ENCODE measurements at regions not wholly inside any gene's neighbourhood (a gene's known extent, or its start where the extent isn't known, plus 50 kb on each side); places are given as distances from the start of the nearest gene placed in this dataset.
"Not testable (repeated sequence)": the region's sequence is repeated elsewhere in the genome, so short reads cannot be mapped to it uniquely, and the experiment has no call there.

DNA sequence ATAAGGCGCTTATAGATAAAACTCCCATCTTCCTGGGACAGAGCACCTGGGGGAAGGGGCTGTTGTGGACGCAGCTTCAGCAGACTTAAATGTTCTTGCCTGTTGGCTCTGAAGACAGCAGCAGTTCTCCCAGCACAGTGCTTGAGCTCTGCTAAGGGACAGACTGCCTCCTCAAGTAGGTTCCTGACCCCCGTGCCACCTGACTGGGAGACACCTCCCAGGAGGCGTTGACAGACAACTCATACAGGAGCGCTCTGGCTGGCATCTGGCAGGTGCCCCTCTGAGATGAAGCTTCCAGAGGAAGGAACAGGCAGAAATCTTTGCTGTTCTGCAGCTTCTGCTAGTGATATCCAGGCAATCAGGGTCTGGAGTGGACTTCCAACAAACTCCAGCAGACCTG is 383.1 kb upstream of the EMCN start:
- not testable (repeated sequence) for DNase-seq

DNA sequence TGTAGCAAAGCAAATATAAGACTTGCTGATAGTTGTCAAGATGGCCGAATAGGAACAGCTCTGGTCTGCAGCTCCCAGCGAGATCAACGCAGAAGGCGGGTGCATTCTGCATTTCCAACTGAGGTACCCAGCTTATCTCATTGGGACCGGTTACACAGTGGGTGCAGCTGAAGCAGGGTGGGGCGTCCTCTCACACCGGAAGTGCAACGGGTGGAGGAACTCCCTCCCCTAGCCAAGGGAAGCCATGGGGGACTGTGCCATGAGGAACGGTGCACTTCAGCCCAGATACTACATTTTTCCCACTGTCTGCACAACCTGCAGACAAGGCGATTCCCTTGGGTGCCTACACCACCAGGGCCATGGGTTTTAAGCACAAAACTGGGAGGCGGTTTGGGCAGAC is 382.3 kb upstream of the EMCN start:
- DNase-seq: no peak

DNA sequence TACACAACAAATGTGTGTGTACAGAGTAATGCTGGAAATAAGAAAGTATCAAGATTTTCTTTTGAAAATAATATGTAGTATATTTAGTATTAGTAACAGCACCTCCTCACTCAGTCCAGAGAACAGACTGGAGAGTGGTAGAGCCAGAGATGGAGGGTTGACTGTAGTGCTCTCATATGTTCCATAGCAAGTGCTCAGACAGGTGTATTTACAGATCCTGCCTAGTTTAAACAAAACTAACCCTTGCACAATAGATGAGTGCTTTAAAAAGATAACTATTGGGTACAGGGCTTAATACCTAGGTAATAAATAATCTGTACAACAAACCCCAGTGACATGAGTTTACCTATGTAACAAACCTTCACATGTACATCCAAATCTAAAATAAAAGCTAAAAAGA is 381.0 kb upstream of the EMCN start:
- DNase-seq: peak in 1 of 2 experiments; percentile 21

DNA sequence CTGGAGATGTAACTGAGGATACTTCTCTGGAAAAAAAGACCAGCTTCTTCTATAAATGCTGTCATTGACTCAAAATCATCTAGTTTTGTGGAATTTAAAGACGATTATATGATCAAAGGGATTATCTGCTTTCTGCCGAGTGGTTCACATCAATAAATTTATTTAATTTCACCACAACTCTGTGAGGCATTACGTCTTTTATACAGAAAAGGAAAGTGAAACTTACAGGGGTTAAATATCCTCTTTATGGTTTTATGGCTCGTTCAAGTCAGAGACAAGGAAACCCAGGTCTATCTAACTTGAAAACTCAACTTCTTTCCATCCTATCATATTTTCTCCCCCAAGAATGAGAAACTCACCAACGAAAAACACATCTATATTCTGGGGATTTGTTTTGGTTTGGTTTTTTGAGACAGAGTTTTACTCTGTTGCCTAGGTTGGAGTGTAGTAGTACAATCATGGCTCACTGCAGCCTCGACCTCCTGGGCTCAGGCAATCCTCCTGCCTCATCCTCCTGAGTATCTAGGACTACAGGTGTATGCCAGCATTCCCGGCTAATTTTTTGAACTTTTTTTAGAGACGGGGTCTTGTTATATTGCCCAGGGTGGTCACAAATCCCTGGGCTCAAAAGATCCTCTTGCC is 377.9 kb upstream of the EMCN start:
- DNase-seq: no peak

DNA sequence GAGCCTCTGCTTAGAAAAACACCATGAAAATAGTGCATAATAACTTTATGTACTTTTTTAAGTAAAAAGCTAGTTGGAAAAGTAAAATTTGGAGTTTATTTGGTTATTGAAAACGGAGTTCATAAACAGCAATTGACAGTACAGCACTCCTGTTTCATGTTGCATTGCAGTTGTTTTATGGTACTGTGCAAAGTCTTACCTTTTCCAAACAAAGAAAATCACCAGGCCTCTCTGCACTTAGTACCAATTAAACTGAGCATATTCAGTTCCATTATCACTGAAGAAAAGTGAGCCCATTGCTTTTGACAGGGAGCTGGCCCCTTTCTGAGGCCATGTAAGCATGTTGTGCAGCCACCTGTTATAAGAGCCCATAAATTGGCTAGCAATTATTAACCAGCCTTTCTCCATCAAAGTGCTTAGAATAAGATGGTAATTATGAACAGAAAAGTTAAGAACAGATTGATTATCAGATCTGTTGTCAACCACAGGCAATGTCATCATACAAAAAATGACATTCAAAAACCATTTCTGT is 376.6 kb upstream of the EMCN start:
- no peak for DNase-seq

DNA sequence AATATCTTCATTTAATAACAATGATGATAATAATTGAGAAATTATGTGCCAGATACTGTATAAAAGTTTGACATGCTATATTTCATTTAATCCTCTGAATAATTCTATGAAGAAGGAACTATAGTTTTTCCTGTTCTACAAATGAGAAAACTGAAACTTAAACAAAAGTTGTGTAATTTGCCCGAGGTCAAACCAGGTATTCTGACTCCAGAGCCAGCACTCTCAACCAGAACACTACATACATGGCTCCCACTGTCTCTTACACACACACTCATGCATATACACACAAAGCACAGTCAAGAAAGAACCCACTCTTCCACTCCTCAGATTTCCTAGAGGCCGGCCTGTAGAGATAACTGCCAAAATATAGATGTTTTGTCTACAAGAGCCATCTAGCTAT is 374.0 kb upstream of the EMCN start:
- DNase-seq: no peak

DNA sequence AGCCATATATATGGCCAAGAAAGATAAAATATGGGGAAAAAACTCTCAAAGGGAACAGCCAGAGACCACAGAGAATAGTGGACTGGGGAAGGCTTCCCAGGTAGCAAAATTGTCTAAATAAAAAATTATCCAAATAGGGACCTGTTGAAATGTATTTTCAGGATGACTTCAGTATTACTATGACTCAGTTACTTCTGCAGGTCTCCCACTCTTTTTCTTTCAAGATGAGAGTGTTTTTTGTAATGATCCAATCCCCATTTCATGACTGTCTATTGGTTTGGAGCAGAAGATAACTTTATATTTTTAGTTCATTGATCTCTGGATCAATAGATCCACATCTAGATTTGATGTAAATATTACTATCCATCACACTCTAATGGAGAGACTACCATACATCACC is 372.1 kb upstream of the EMCN start:
- no peak for DNase-seq

DNA sequence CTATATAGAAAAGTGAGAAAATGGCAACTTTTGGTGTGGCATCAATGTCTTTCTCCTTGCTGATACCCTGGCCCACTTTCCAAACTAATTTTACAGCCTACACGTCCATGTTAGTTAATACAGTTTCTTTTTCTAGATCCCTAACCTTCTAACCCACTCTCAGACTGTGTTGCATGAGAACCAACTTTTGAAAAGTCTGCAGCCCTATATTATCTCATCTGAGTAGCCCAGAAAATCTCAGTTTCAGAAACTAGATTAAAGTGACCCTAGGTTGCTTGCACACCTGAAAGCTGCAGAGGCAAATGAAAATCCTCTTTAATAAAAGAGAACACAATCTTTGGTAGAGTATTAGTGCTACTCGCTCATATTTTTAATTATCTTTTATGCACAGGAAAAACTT is 371.6 kb upstream of the EMCN start:
- DNase-seq: no peak

DNA sequence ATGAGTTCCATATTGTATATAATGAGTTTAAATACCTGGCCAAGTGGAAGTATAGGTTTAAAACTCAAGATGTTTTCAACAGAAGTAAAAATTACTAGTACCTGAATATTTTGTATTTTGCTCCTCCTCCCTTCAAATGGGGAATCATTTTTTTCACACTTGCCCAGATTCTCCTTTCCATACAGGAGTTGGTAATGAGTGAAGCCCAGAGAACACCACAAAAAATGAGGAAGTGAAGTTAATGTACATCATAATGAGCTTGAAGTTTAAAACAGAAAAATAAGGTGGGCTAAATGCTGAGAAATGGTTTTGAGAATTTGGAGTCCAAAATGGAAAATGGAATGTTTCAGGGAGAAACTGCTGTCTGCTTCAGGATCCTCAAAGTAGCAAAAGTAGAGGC is 364.8 kb upstream of the EMCN start:
- DNase-seq: no peak

DNA sequence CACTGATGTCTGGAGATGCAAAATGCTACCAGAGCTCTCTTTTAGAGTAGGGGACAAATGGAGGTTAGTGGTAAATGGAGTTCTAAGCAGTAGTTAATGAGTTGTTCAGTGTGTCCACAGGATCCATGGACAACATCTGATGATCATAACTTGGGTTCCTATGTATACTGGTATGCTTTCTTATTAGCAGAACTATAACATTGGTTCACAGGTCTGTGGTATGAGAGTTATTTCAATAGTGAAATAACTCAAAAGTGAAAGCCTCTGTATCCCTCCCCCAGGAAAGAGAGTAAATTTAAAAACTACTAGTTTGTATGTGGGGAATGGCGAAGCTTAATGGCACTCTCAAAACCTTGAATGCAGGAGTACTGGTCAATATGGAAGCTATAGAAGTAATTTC is 363.5 kb upstream of the EMCN start:
- no peak for DNase-seq

DNA sequence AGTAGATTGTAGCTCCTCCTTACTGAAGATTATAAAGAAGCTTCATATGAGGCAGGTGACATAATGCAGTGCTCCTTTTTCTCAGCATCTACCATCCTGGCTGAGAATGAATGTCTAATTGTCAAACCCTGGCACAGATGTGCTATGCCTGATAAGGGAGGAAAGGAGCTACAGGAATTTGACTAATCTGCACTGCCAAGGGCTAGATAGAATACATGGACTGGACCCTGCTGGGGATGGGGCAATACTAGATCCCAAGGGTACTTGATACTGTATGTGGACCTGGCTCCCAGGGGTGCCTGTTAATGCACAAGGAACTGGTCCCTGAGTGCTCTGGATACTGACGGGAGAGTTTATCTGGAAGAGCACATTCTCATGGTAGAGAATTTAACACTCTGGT is 362.2 kb upstream of the EMCN start:
- DNase-seq: no peak

DNA sequence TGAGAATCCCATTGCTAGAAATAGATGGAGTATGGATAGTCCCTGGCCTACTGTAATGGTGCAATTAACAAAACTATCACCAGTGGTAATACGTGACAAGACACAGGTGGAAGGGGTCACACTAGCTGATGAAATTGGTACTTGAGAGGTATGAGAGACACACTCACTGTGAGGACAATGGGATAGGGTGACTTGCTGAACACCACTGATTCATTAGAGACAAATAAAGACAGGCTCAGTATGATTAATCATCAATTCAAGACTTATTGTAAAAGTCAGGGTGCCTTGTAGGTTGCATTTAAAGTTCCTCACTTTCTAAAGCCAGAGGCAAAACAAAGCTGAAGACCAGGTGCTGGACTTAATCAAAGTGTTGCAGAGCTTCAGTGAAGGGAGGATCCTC is 361.6 kb upstream of the EMCN start:
- no peak for DNase-seq

DNA sequence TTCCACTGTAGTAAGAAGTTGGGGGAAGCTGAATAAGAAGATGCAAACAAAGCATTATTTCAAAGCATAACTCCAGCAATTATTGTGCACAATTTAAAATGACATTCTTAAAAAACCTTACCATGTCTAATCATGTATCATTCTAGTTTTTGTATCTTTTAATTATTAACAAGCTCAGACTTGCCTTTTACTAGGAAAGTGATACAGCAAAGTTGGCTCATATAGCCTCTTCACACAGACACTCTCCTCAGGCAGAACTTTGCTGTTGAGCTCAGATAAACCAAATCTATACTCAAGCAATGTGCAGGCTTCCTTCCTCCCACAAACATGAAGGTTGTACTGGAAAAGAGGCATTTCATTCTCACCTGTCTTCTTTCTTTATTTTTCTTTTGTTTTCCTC is 358.7 kb upstream of the EMCN start:
- no peak for DNase-seq

DNA sequence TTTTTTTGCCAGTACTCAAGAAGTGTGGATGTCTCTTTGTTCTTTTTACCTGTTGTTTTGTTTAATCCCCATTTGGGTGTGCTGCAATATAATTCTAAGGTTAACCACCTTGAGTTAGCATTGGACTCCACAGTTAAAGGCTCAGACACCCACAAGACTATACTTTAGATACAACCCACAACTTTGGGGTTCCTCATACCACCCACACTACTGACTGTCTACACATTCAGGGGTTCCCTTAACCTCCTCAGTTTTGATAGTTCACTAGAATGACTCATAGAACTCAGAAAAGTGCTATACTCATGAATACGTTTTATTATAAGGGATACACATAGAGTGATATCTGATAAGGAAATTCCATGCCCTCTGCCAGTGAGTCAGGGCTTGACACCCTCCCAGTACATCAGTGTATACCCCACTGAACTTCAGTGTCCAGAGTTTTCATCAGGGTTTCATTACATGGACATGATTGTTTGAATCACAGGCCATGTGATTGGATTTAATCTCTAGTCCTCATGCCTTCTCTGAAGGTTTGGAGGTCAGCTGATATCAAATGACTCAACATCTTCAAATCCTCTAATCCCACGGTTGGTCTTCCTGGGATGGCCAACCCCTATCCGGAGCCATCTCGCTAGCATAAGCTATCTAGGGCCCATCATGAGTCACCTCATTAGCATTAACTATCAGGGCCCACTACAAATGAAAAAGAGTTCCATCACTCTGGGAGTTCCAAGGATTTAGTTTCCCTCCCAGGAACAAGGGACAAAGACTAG is 357.7 kb upstream of the EMCN start:
- DNase-seq: no peak

DNA sequence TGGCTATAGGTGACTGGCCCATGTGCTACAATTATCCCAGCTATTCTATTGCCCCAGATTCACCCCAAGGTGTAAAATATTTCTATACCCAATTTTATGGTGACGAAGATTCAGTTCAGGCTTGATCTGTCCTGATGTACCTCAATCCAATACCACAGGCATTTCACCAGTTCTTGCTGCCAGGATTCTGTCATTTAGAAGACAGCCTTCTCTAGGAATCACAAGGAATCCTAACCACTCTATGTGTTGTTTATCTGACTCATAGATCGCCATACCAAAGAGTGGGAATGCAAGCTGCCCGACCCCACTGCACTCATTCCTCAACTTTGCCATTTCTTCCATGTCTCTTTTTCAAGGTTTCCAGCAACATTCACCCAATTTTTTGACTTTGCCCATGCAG is 355.0 kb upstream of the EMCN start:
- DNase-seq: no peak

DNA sequence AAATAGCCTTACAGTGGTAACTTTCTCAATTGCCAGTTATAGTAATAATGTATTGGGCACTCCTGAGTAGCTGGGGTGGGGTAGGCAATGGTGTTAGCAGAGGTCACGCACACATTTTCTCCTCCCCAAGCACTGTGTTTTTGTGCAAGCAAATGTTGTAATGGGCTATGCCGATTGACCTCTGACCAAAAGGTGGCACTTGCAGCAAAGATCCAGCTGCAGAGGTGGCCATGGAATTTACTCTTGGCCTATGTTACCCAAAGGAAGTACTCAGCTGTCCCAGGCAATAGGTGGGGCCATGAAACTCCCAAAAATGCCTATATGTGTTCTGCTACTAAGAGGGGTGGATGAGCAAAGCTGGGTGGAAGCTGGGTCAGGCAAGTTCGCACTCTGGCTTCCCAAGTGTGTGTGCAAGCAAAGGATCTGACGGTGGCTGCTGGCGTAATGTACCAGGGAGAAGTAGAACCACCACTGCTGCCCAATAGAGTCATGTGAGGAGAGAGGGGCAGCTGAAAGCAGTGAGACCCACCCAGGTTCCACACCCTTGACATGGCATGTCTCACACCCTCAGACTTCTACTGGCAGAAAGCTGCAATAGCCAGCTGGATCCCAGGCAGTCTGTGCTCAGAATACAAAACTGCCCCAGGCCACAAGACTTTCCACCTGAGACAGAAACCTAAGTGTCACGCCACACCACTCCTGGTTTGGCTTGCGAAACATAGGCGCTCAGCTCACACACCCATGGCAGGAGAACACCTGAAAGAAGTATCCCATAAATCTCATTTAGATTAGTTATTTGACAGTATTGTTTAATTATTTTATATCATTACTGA is 353.3 kb upstream of the EMCN start:
- DNase-seq: no peak

DNA sequence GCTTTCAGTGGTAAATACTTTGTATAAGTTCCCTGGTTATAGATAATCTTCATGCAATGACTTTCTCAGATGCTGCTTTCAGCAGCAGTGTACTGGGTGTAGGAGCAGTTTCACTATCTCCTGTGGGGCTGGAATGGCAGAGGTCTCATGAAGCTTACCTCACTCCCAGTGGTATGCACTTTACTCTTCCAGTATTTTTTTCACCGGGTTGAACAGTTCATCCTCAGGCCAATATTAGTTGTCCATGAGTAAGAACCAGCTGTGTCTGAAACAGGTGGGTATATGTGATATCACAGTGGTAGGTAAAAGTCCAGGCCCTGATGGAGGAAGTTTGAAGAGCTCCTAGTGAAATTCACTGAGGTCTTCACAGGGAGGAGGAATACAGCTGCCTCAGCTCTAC is 351.5 kb upstream of the EMCN start:
- no peak for DNase-seq

DNA sequence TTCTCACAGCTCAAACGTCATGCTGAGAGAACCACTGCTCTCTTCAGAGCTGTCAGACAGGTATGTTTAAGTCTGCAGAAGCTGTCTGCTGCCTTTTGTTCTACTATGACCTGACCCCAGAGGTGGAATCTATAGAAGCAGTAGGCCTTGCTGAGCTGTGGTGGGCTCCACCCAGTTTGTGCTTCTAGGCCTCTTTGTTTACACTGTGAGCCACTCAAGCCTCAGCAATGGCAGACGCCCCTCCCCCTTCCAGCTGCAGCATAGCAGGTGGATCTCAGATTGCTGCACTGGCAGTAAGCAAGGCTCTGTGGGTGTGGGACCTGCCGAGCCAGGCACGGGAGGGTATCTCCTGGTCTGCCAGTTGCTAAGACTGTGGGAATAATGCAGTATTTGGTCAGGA is 350.5 kb upstream of the EMCN start:
- not testable (repeated sequence) for DNase-seq

DNA sequence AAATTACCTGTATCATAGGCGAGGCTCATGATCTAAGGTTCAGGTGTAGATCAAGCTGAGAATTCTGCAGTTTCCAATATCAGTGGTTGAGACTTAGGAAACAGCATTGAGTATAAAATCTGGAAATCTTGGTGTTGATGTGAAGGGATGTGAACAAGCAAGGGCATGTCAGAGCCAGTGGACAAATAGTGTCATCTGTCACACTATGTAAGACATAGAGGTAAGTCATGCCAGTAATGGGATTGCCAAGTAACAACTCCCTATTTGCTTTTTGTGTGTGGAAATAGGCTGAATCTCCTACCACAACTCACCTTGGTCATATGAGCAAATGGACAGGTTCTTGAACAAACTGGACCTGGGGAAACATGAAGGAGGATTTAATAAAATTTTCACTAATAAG is 334.5 kb upstream of the EMCN start:
- DNase-seq: no peak

DNA sequence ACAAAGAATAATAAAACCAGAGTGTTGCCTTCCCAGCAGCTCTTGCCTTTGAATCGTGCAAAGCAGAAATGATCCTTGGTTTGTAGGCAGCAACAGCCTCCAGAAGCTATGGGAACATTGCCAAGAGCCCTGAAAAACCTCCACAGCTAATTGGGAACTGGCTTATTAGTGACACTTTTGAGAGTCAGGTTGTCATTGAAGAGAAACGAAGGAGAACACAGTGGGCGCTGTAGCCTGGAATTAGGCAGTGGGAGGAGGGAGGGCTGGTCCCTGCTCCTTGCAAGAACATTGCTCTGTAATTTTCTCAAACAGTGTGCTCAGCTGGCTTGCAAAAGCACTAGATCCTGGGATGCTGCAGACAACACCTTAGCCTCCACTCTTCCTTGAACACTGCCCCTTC is 331.5 kb upstream of the EMCN start:
- DNase-seq: no peak

DNA sequence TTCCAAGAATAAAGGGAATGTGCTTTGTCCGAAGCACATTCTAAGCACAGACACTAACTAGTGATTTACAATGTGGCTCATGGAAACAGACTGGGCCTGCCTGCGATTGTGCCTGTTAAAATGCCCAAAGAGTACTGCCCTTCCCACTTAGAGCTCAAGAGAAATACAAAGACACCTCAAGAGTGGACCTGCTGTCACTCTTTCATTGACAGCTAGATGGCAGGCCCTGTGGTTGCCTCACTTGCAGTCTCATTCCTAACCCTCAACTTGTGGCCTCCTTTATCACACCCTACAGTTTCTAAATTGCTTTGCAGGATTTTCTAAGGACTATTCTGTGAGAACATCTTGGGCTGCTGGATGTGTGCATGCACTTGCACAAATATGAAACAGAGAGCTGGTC is 331.0 kb upstream of the EMCN start:
- no peak for DNase-seq

DNA sequence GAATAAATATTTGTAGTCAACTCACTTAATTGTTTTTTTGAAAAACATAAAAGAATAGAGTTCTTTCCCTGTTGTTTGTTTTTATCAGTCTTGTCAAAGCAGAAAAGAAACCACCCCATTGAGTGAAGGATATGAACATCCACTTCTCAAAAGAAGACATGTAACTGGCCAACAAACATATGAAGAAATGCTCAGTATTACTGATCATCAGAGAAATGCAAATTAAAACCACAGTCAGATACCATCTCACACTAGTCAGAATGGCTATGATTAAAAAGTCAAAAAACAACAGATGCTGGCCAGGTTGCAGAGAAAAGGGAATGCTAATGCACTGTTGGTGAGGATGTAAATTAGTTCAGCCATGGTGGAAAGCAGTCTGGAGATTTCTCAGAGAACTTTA is 326.1 kb upstream of the EMCN start:
- DNase-seq: no peak

DNA sequence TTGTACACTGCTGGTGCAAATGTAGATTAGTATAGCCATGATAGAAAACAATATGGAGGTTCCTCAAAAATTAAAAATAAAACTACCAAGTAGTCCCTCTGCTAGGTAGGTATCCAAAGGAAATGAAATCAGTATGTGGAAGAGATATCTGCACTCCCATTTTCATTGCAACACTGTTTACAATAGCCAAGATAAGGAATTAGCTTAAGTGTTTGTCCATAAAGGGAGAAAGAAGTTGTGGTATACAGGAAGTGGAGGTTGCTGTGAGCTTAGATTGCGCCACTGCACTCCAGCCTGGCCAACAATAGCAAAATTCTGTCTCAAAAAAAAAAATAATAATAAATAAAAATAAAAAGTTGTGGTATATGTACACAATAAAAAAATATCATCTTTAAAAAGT is 325.0 kb upstream of the EMCN start:
- no peak for DNase-seq

DNA sequence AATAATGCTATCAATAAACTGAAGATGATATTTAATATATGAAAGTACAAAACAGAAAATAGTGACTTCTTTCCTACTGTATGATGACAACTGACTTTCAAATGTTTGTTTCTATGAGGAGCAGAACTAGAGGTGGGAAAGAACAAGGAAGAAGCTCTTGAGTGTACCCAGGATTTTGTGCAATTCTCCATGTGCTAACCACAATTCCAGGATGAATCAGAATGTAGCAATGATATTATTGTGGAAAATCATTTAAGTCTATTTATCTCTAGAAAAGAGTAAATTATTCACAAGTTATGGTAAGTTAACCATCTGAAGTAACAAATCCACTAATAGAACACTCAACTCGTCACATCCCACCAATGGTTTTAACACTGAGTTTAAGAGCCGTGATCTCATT is 324.1 kb upstream of the EMCN start:
- no peak for DNase-seq

Data from NCI-H1930 (cell line).